Activated CD4-positive, alpha-beta memory T cell treated with anti-CD3 and anti-CD28 coated beads for 36 hours (primary cell): ENCODE measurements at regions not wholly inside any gene's neighbourhood (a gene's known extent, or its start where the extent isn't known, plus 50 kb on each side); places are given as distances from the start of the nearest gene placed in this dataset.

Experiments used
- CTCF ChIA-PET: fragments of 350-600 bp; sonication (Branson Sonifier 250); formaldehyde crosslinking; loops from one replicate; lab custom pipeline; 2021; ENCODE audit warnings: antibody characterized with exemption, inconsistent platforms; lab: Charles Lee
- POLR2A ChIA-PET: fragments of 350-600 bp; sonication (Branson Sonifier 250); formaldehyde crosslinking; loops from one replicate; lab custom pipeline; 2021; ENCODE audit warnings: antibody characterized with exemption; lab: Charles Lee
- DNase-seq: peaks from one replicate; pipeline ENCODE4 v3.0.0-alpha.2; 2020
- H3K27ac Mint-ChIP-seq: one replicate; pipeline ENCODE4 v1.8.0; 2021; ENCODE audit warnings: mixed read lengths
- H3K27me3 Mint-ChIP-seq: one replicate; pipeline ENCODE4 v1.8.0; 2021; ENCODE audit warnings: mixed read lengths
- H3K36me3 Mint-ChIP-seq: one replicate; pipeline ENCODE4 v1.8.0; 2021; ENCODE audit warnings: mixed read lengths
- H3K4me1 Mint-ChIP-seq: one replicate; pipeline ENCODE4 v1.8.0; 2021; ENCODE audit warnings: low read depth, mixed read lengths
- H3K4me3 Mint-ChIP-seq: one replicate; pipeline ENCODE4 v1.8.0; 2021; ENCODE audit warnings: mild to moderate bottlenecking, mixed read lengths
- H3K9me3 Mint-ChIP-seq: one replicate; pipeline ENCODE4 v1.8.0; 2021; ENCODE audit warnings: mixed read lengths
- intact Hi-C: fragments of 100-400 bp; cut with micrococcal nuclease; formaldehyde crosslinking; loops from one replicate; pipeline ENCODE4 v1.15.1; 2023

GRCh38 chr3:13123765-13124164 is 50.5 kb upstream of the IQSEC1 start:
- no peaks in the 10 kb centered on the region for H3K9me3 Mint-ChIP-seq
- intact Hi-C loops, result no loop called here
- H3K27me3 Mint-ChIP-seq, result no peaks in the 10 kb centered on the region
- H3K4me3 Mint-ChIP-seq, result no peak overlapping the region
- H3K36me3 Mint-ChIP-seq, result no peaks in the 10 kb centered on the region
- ChIA-PET POLR2A (no interaction called here), CTCF (no interaction called here)
- no peak overlapping the region for H3K27ac Mint-ChIP-seq
- DNase-seq, result no peak
- no peaks in the 10 kb centered on the region for H3K4me1 Mint-ChIP-seq

DNA sequence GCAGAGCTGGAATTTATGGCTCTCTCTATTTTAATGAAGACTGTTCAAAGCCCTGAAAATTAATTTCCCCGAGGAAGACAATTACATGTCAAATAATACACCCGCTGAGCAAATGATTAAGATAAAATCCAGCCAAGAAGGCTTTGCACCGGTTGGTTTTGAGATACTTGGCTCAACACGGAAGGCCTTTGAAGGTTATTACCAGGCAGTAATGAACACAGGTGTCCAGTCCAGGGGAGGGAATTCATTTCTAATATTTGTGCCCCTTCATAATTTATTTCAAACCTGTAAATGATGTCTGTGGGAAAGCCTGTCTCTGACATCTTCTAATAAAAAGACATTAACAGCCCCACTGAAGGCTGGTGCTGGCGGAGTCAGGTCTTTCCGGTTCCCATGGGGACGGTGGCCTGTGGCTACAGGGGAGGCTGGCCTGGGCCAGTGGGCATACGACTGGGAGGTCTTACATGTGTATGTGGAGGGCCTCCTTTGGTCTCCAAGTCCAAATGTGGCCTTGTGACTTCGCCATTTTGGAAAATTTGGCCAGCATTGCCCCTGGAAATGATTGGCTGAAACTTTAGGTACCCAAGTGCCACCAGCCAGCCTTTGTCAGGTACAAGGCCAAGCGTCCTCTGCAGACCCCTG is 49.9 kb upstream of the IQSEC1 start:
- no peaks in the 10 kb centered on the region for H3K4me1 Mint-ChIP-seq
- no peak overlapping the region for H3K4me3 Mint-ChIP-seq
- H3K27me3 Mint-ChIP-seq, result no peaks in the 10 kb centered on the region
- ChIA-PET CTCF (interaction anchor here (0.7 kb wide), 1 partner anchor 31 kb away, joined by 3 read pairs; no protein-coding TSS in a partner anchor), POLR2A (no interaction called here)
- no peak overlapping the region for H3K27ac Mint-ChIP-seq
- DNase-seq, result no peak
- H3K36me3 Mint-ChIP-seq, result no peaks in the 10 kb centered on the region
- no peaks in the 10 kb centered on the region for H3K9me3 Mint-ChIP-seq
- intact Hi-C loops, result no loop called here
